ENCODE measurements at regions not wholly inside any gene's neighbourhood (a gene's known extent, or its start where the extent isn't known, plus 50 kb on each side); places are given as distances from the start of the nearest gene placed in this dataset.

GRCh38 chr4:26058537-26058936 lies 144.5 kb downstream of the SMIM20 start:
- BruUV-seq (replicated peaks) = no TSS peak
- H3K27ac ChIP-seq = no peak overlapping the region
- no peaks in the 10 kb centered on the region for H3F3A ChIP-seq (ENCODE audit: insufficient read depth, low read depth)
- no peak for DNase-seq
- H3K9me3 ChIP-seq (ENCODE audit: insufficient read depth, low read depth) = no peaks in the 10 kb centered on the region
- intact Hi-C loops (cut with micrococcal nuclease; ENCODE audit: unreplicated experiment) = no loop called here
- no peak overlapping the region for H3K4me2 ChIP-seq
- no peaks in the 10 kb centered on the region for H4K20me1 ChIP-seq (ENCODE audit: insufficient read depth)
- H3K36me3 ChIP-seq (ENCODE audit: low read depth) = no peaks in the 10 kb centered on the region
- TF ChIP-seq CTCF (conservative IDR thresholded peaks at IDR 0.05) = no peak
- TF ChIP-seq EZH2 (IDR thresholded peaks at IDR 0.05; ENCODE audit: low read depth) = no peak
- POLR2A ChIA-PET (ENCODE audit: unreplicated experiment) = interaction anchor here (0.8 kb wide), 1 partner anchor 193 kb away, joined by 5 read pairs; no protein-coding TSS in a partner anchor
- no peak overlapping the region for H2AFZ ChIP-seq
- no peak overlapping the region for H3K4me3 ChIP-seq
- H3K9me2 ChIP-seq (ENCODE audit: insufficient read depth) = no peaks in the 10 kb centered on the region
- CTCF ChIA-PET = no interaction called here
- H3K27me3 ChIP-seq (ENCODE audit: insufficient read depth, low read depth) = no peaks in the 10 kb centered on the region
- H3K79me2 ChIP-seq (ENCODE audit: low read depth) = no peaks in the 10 kb centered on the region
- H3K4me1 ChIP-seq (replicated peaks; ENCODE audit: insufficient read depth) = no peaks in the 10 kb centered on the region

GRCh38 chr4:26059391-26060154 lies 145.6 kb downstream of the SMIM20 start:
- intact Hi-C loops (cut with micrococcal nuclease; ENCODE audit: unreplicated experiment) = loop anchor here (2.0 kb wide), 1 partner anchor 351 kb away; no protein-coding TSS in a partner anchor
- CTCF ChIA-PET = no interaction called here
- POLR2A ChIA-PET (ENCODE audit: unreplicated experiment) = interaction anchor here (0.8 kb wide), 1 partner anchor 194 kb away, joined by 5 read pairs; no protein-coding TSS in a partner anchor

GRCh38 chr4:26060286-26060685 lies 146.3 kb downstream of the SMIM20 start:
- no TSS peak for BruUV-seq (replicated peaks)
- no peaks in the 10 kb centered on the region for H3F3A ChIP-seq (ENCODE audit: insufficient read depth, low read depth)
- no peaks in the 10 kb centered on the region for H3K36me3 ChIP-seq (ENCODE audit: low read depth)
- POLR2A ChIA-PET (ENCODE audit: unreplicated experiment) = no interaction called here
- H3K79me2 ChIP-seq (ENCODE audit: low read depth) = no peaks in the 10 kb centered on the region
- no peak overlapping the region for H3K4me3 ChIP-seq
- CTCF ChIA-PET = interaction anchor here (0.6 kb wide), 1 partner anchor 203 kb away, joined by 3 read pairs; no protein-coding TSS in a partner anchor
- intact Hi-C loops (cut with micrococcal nuclease; ENCODE audit: unreplicated experiment) = loop anchor here (2.0 kb wide), 1 partner anchor 351 kb away; no protein-coding TSS in a partner anchor
- no peaks in the 10 kb centered on the region for H3K27me3 ChIP-seq (ENCODE audit: insufficient read depth, low read depth)
- H3K9me2 ChIP-seq (ENCODE audit: insufficient read depth) = no peaks in the 10 kb centered on the region
- no peak overlapping the region for H3K27ac ChIP-seq
- TF ChIP-seq CTCF (conservative IDR thresholded peaks at IDR 0.05) (no peak), EZH2 (IDR thresholded peaks at IDR 0.05; ENCODE audit: low read depth) (no peak)
- no peaks in the 10 kb centered on the region for H4K20me1 ChIP-seq (ENCODE audit: insufficient read depth)
- H3K9me3 ChIP-seq (ENCODE audit: insufficient read depth, low read depth) = no peaks in the 10 kb centered on the region
- no peaks in the 10 kb centered on the region for H3K4me1 ChIP-seq (replicated peaks; ENCODE audit: insufficient read depth)
- no peak overlapping the region for H2AFZ ChIP-seq
- H3K4me2 ChIP-seq = no peak overlapping the region
- DNase-seq = no peak

More at GRCh38 chr4:26059391-26060154, 145.6 kb downstream of the SMIM20 start:
- H2AFZ ChIP-seq = no peak overlapping the region
- no peaks in the 10 kb centered on the region for H3K9me3 ChIP-seq (ENCODE audit: insufficient read depth, low read depth)
- H3K79me2 ChIP-seq (ENCODE audit: low read depth) = no peaks in the 10 kb centered on the region
- no TSS peak for BruUV-seq (replicated peaks)
- no peaks in the 10 kb centered on the region for H3K9me2 ChIP-seq (ENCODE audit: insufficient read depth)
- H3K4me1 ChIP-seq (replicated peaks; ENCODE audit: insufficient read depth) = no peaks in the 10 kb centered on the region
- H3K36me3 ChIP-seq (ENCODE audit: low read depth) = no peaks in the 10 kb centered on the region
- H3K4me2 ChIP-seq = no peak overlapping the region
- H3K4me3 ChIP-seq = no peak overlapping the region
- no peak for DNase-seq
- H3F3A ChIP-seq (ENCODE audit: insufficient read depth, low read depth) = no peaks in the 10 kb centered on the region
- H3K27me3 ChIP-seq (ENCODE audit: insufficient read depth, low read depth) = no peaks in the 10 kb centered on the region
- no peaks in the 10 kb centered on the region for H4K20me1 ChIP-seq (ENCODE audit: insufficient read depth)
- TF ChIP-seq EZH2 (IDR thresholded peaks at IDR 0.05; ENCODE audit: low read depth) (no peak), CTCF (conservative IDR thresholded peaks at IDR 0.05) (no peak)
- H3K27ac ChIP-seq = no peak overlapping the region

Data from PC-9 (cell line).